ENCODE measurements at regions not wholly inside any gene's neighbourhood (a gene's known extent, or its start where the extent isn't known, plus 50 kb on each side); places are given as distances from the start of the nearest gene placed in this dataset.

GRCh38 chr12:92560713-92561542, 141.9 kb upstream of the PLEKHG7 start:
- TF ChIP-seq ZNF274 (IDR thresholded peaks at IDR 0.05; ENCODE audit: low read depth, low read length) = no peak
- peak overlapping the region; percentile 1; the same call in 1 of the 2 replicates for H3K4me3 ChIP-seq (ENCODE audit: low read length)

- peak overlapping the region; percentile 67 for H3K4me3 ChIP-seq (ENCODE audit: low read length)
These were observed 144.0 kb upstream of the PLEKHG7 start for GRCh38 chr12:92558806-92559205.

GRCh38 chr12:92558215-92558773, 144.5 kb upstream of the PLEKHG7 start:
- no peak for TF ChIP-seq ZNF274 (IDR thresholded peaks at IDR 0.05; ENCODE audit: low read depth, low read length)
- peak overlapping the region; percentile 67 for H3K4me3 ChIP-seq (ENCODE audit: low read length)

More at GRCh38 chr12:92558806-92559205, 144.0 kb upstream of the PLEKHG7 start:
- no peak for TF ChIP-seq ZNF274 (IDR thresholded peaks at IDR 0.05; ENCODE audit: low read depth, low read length)

- peak overlapping the region; percentile 67 for H3K4me3 ChIP-seq (ENCODE audit: low read length)
- no peak for TF ChIP-seq ZNF274 (IDR thresholded peaks at IDR 0.05; ENCODE audit: low read depth, low read length)
These were observed 145.4 kb upstream of the PLEKHG7 start for GRCh38 chr12:92557422-92557724.

GRCh38 chr12:92556637-92557421, 146.0 kb upstream of the PLEKHG7 start:
- peak overlapping the region; percentile 67 for H3K4me3 ChIP-seq (ENCODE audit: low read length)
- TF ChIP-seq ZNF274 (IDR thresholded peaks at IDR 0.05; ENCODE audit: low read depth, low read length) = no peak

- no peak for TF ChIP-seq ZNF274 (IDR thresholded peaks at IDR 0.05; ENCODE audit: low read depth, low read length)
- H3K4me3 ChIP-seq (ENCODE audit: low read length) = no peak overlapping the region; the same call in 1 of the 2 replicates
These were observed 146.6 kb upstream of the PLEKHG7 start for GRCh38 chr12:92556141-92556540.

- H3K4me3 ChIP-seq (ENCODE audit: low read length) = no peak overlapping the region
- no peak for TF ChIP-seq ZNF274 (IDR thresholded peaks at IDR 0.05; ENCODE audit: low read depth, low read length)
These were observed 148.4 kb upstream of the PLEKHG7 start for GRCh38 chr12:92554158-92555073.

- no peak for TF ChIP-seq ZNF274 (IDR thresholded peaks at IDR 0.05; ENCODE audit: low read depth, low read length)
- no peak overlapping the region for H3K4me3 ChIP-seq (ENCODE audit: low read length)
These were observed 149.4 kb upstream of the PLEKHG7 start for GRCh38 chr12:92553389-92553788.

- TF ChIP-seq ZNF274 (IDR thresholded peaks at IDR 0.05; ENCODE audit: low read depth, low read length) = no peak
- no peak overlapping the region for H3K4me3 ChIP-seq (ENCODE audit: low read length)
These were observed 150.2 kb upstream of the PLEKHG7 start for GRCh38 chr12:92552412-92553108.

GRCh38 chr12:92551853-92552397, 150.9 kb upstream of the PLEKHG7 start:
- no peak for TF ChIP-seq ZNF274 (IDR thresholded peaks at IDR 0.05; ENCODE audit: low read depth, low read length)
- H3K4me3 ChIP-seq (ENCODE audit: low read length) = no peak overlapping the region; the same call in 1 of the 2 replicates

GRCh38 chr12:92551210-92551609, 151.6 kb upstream of the PLEKHG7 start:
- no peak overlapping the region; the same call in 1 of the 2 replicates for H3K4me3 ChIP-seq (ENCODE audit: low read length)
- no peak for TF ChIP-seq ZNF274 (IDR thresholded peaks at IDR 0.05; ENCODE audit: low read depth, low read length)

- no peak for TF ChIP-seq ZNF274 (IDR thresholded peaks at IDR 0.05; ENCODE audit: low read depth, low read length)
- no peak overlapping the region for H3K4me3 ChIP-seq (ENCODE audit: low read length)
These were observed 152.1 kb upstream of the PLEKHG7 start for GRCh38 chr12:92550661-92551060.

- TF ChIP-seq ZNF274 (IDR thresholded peaks at IDR 0.05; ENCODE audit: low read depth, low read length) = no peak
- H3K4me3 ChIP-seq (ENCODE audit: low read length) = no peak overlapping the region
These were observed 152.5 kb upstream of the PLEKHG7 start for GRCh38 chr12:92550254-92550653.

All from GM08714 (cell line).